ENCODE measurements at regions not wholly inside any gene's neighbourhood (a gene's known extent, or its start where the extent isn't known, plus 50 kb on each side); places are given as distances from the start of the nearest gene placed in this dataset.
A peak's percentile ranks its signal among the peaks of the same experiment; 100 is the strongest.

- Mint-ChIP-seq H3K4me1 (ENCODE audit: low read depth) (peaks cover 26% of the 10 kb centered on the region), H3K27me3 (no peaks in the 10 kb centered on the region), H3K9me3 (ENCODE audit: low read depth) (peaks cover 44% of the 10 kb centered on the region)
Observed at GRCh38 chr12:19030603-19031002, 98.9 kb upstream of the PLEKHA5 start.

GRCh38 chr12:19031032-19031431 is 98.5 kb upstream of the PLEKHA5 start:
- peak overlapping the region; percentile 26 for H3K27ac Mint-ChIP-seq

More at GRCh38 chr12:19030603-19031002, 98.9 kb upstream of the PLEKHA5 start:
- Mint-ChIP-seq H3K36me3 (ENCODE audit: insufficient read depth) (peaks cover 20% of the 10 kb centered on the region), H3K4me3 (ENCODE audit: low read depth) (no peak overlapping the region), H3K27ac (no peak overlapping the region)
- no peak for TF ChIP-seq CTCF (IDR thresholded peaks at IDR 0.05; ENCODE audit: unreplicated experiment)
- DNase-seq (ENCODE audit: low spot score, unreplicated experiment), result no peak

GRCh38 chr12:19032826-19033225 is 96.7 kb upstream of the PLEKHA5 start:
- DNase-seq (ENCODE audit: low spot score, unreplicated experiment), result no peak
- no peak for TF ChIP-seq CTCF (IDR thresholded peaks at IDR 0.05; ENCODE audit: unreplicated experiment)
- Mint-ChIP-seq H3K4me1 (ENCODE audit: low read depth) (peaks cover 21% of the 10 kb centered on the region), H3K9me3 (ENCODE audit: low read depth) (peaks cover 41% of the 10 kb centered on the region), H3K4me3 (ENCODE audit: low read depth) (no peak overlapping the region), H3K36me3 (ENCODE audit: insufficient read depth) (peaks cover 17% of the 10 kb centered on the region), H3K27me3 (no peaks in the 10 kb centered on the region), H3K27ac (no peak overlapping the region)

More at GRCh38 chr12:19031032-19031431, 98.5 kb upstream of the PLEKHA5 start:
- Mint-ChIP-seq H3K36me3 (ENCODE audit: insufficient read depth) (peaks cover 17% of the 10 kb centered on the region), H3K4me3 (ENCODE audit: low read depth) (no peak overlapping the region), H3K9me3 (ENCODE audit: low read depth) (peaks cover 41% of the 10 kb centered on the region), H3K27me3 (no peaks in the 10 kb centered on the region), H3K4me1 (ENCODE audit: low read depth) (peaks cover 22% of the 10 kb centered on the region)
- DNase-seq (ENCODE audit: low spot score, unreplicated experiment), result no peak
- no peak for TF ChIP-seq CTCF (IDR thresholded peaks at IDR 0.05; ENCODE audit: unreplicated experiment)

- H3K27ac Mint-ChIP-seq, result no peak overlapping the region
- DNase-seq (ENCODE audit: low spot score, unreplicated experiment), result no peak
- peaks cover 41% of the 10 kb centered on the region for H3K9me3 Mint-ChIP-seq (ENCODE audit: low read depth)
- TF ChIP-seq CTCF (IDR thresholded peaks at IDR 0.05; ENCODE audit: unreplicated experiment), result no peak
- peaks cover 20% of the 10 kb centered on the region for H3K4me1 Mint-ChIP-seq (ENCODE audit: low read depth)
- H3K36me3 Mint-ChIP-seq (ENCODE audit: insufficient read depth), result peaks cover 17% of the 10 kb centered on the region
- H3K4me3 Mint-ChIP-seq (ENCODE audit: low read depth), result no peak overlapping the region
- no peaks in the 10 kb centered on the region for H3K27me3 Mint-ChIP-seq
Observed at GRCh38 chr12:19033244-19033643, 96.3 kb upstream of the PLEKHA5 start.

- TF ChIP-seq CTCF (IDR thresholded peaks at IDR 0.05; ENCODE audit: unreplicated experiment), result no peak
- Mint-ChIP-seq H3K9me3 (ENCODE audit: low read depth) (peaks cover 41% of the 10 kb centered on the region), H3K4me1 (ENCODE audit: low read depth) (peaks cover 27% of the 10 kb centered on the region), H3K4me3 (ENCODE audit: low read depth) (no peak overlapping the region), H3K36me3 (ENCODE audit: insufficient read depth) (peaks cover 17% of the 10 kb centered on the region), H3K27ac (no peak overlapping the region), H3K27me3 (no peaks in the 10 kb centered on the region)
- DNase-seq (ENCODE audit: low spot score, unreplicated experiment), result no peak
Observed at GRCh38 chr12:19034937-19035336, 94.6 kb upstream of the PLEKHA5 start.
